ENCODE measurements at regions not wholly inside any gene's neighbourhood (a gene's known extent, or its start where the extent isn't known, plus 50 kb on each side); places are given as distances from the start of the nearest gene placed in this dataset.

- Histone ChIP-seq H4K20me1 (ENCODE audit: control insufficient read depth, insufficient read depth, low read depth, low read length) (no peaks in the 10 kb centered on the region), H3K4me1 (ENCODE audit: control insufficient read depth, low read length) (peaks cover 6% of the 10 kb centered on the region; the same call in 1 of the 2 replicates), H3K79me2 (ENCODE audit: control insufficient read depth, low read length) (no peaks in the 10 kb centered on the region), H3K27me3 (ENCODE audit: control insufficient read depth, low read length) (no peaks in the 10 kb centered on the region), H3K4me2 (ENCODE audit: low read length) (no peak overlapping the region), H3K9me3 (ENCODE audit: control insufficient read depth, insufficient read depth, low read length) (no peaks in the 10 kb centered on the region), H3K36me3 (ENCODE audit: control insufficient read depth, low read length) (no peaks in the 10 kb centered on the region), H3K4me3 (ENCODE audit: low read length) (no peak overlapping the region), H3K27ac (ENCODE audit: low read depth, low read length) (no peak overlapping the region), H3K9me2 (replicated peaks; ENCODE audit: control insufficient read depth, low read length) (no peaks in the 10 kb centered on the region), H3F3A (ENCODE audit: control insufficient read depth, insufficient read depth) (no peaks in the 10 kb centered on the region)
- no peak for TF ChIP-seq EZH2phosphoT487 (IDR thresholded peaks at IDR 0.05; ENCODE audit: borderline replicate concordance, low read length)
- no peak for TF ChIP-seq CTCF (IDR thresholded peaks at IDR 0.05; ENCODE audit: low read depth, low read length, poor library complexity, severe bottlenecking)
Measured at GRCh38 chr14:51189600-51190376, 50.3 kb upstream of the TMX1 start.

Data from DOHH2 (cell line).